SK-MEL-5 (cell line): ENCODE measurements at regions not wholly inside any gene's neighbourhood (a gene's known extent, or its start where the extent isn't known, plus 50 kb on each side); places are given as distances from the start of the nearest gene placed in this dataset.
"Not testable (repeated sequence)": the region's sequence is repeated elsewhere in the genome, so short reads cannot be mapped to it uniquely, and the experiment has no call there.

Experiments
- DNase-seq: peaks from one replicate; pipeline ENCODE4 v3.0.0-alpha.2; 2016; ENCODE audit warnings: low read depth, low spot score
- in situ Hi-C: cut with HindIII; loops from 2 replicates; pipeline ENCODE4 v1.10.0; 2016; ENCODE audit warnings: low sequenced_read_pairs, high pct_unique_total_duplicates, low pct_unique_long_range_greater_than_20kb

GRCh38 chr2:175244697-175245096 is 63.2 kb upstream of the ATP5MC3 start:
- in situ Hi-C loops, result no loop called here
- DNase-seq, result no peak

DNA sequence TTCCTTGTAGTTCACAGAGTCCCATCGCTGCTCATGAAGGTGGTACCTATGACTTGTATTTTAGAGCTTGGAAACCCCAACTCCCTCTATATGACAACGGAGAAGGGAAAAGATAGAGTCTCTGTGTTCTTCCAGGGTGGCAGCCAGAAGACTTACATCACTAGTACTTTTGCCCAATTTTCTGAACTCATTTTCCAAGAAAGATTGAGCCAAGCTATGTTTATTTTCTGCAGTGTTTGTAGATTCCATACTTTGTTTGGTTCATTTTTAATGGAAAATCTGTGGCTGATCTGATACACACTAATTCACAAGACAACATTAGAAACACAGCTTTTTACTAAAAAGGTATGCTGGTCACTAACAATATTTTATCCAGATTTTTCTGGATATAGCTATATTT is 60.2 kb upstream of the ATP5MC3 start:
- in situ Hi-C loops, result no loop called here
- DNase-seq, result no peak

GRCh38 chr2:175240033-175240432 is 58.5 kb upstream of the ATP5MC3 start:
- in situ Hi-C loops, DNase-seq: not testable (repeated sequence)

DNA sequence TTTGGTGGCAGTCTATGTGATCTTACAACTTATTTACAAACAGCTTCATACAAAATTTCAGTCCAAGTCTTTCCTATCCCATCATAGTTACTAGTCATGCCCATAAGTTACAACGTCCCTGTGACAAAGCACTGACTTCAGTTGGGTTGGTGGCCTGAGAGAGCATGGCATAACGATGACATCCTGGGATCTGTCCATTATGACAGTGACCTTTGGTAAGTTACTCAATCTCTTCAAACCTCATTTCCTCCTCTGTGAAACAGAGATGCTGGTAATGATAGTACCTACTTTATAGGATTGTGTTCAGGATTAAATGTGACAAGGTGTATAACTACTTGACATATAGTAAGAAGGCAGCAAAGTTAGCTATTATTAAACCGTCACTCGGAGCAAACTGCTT is 55.4 kb upstream of the ATP5MC3 start:
- in situ Hi-C loops, result no loop called here
- no peak for DNase-seq

GRCh38 chr2:175234650-175235049 is 53.1 kb upstream of the ATP5MC3 start:
- in situ Hi-C loops, result no loop called here
- no peak for DNase-seq

DNA sequence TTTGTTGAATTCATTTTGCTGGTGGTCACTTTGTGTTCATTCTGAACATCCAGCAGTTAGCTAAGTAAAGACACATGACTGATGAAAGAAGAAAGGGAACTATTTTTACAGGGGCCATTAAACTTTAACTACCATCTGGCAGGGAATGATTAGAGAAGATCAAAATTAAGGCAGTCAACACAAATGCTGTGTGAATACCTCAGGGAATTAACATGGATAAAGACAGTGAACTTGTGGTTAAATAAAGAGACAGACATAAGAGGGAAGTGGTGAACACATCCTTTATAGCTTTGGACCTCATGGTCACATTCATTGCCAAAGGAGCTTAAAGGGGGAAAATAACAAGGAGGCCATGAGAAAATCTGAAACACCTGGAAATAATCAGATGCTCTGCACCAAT is 52.6 kb upstream of the ATP5MC3 start:
- in situ Hi-C loops, result no loop called here
- no peak for DNase-seq

- in situ Hi-C loops, result no loop called here
- no peak for DNase-seq
These were observed 51.7 kb upstream of the ATP5MC3 start for GRCh38 chr2:175233135-175233719.
